H1 (cell line): ENCODE measurements at regions not wholly inside any gene's neighbourhood (a gene's known extent, or its start where the extent isn't known, plus 50 kb on each side); places are given as distances from the start of the nearest gene placed in this dataset.

ENCODE experiments used
- CTCF ChIP-seq, 3 experiments: IDR thresholded peaks; 1 replicate in 2 of 3; 2 replicates in 1 of 3; pipeline versions ENCODE4 v1.5.1 to v1.6.1; 2011; ENCODE audit warnings: low read length in 3 of 3, mild to moderate bottlenecking in 3 of 3, inconsistent platforms in 2 of 3, low read depth in 1 of 3, moderate library complexity in 1 of 3; ENCODE audit not compliant: insufficient read depth in 1 of 3; ENCODE audit errors: control extremely low read depth in 1 of 3
- SP2 ChIP-seq: IDR thresholded peaks from 2 replicates; pipeline ENCODE4 v1.6.1; 2012; ENCODE audit warnings: mild to moderate bottlenecking, low read length, inconsistent platforms
- TF ChIP-seq, protein P1 (sequence below): fragments of 300-600 bp; sonication (generic); IDR thresholded peaks from 2 replicates; pipeline ENCODE4 v1.7.1; 2012; ENCODE audit warnings: low read length, moderate library complexity, mild to moderate bottlenecking, inconsistent platforms; ENCODE audit not compliant: insufficient replicate concordance

- TF ChIP-seq, protein P1, sequence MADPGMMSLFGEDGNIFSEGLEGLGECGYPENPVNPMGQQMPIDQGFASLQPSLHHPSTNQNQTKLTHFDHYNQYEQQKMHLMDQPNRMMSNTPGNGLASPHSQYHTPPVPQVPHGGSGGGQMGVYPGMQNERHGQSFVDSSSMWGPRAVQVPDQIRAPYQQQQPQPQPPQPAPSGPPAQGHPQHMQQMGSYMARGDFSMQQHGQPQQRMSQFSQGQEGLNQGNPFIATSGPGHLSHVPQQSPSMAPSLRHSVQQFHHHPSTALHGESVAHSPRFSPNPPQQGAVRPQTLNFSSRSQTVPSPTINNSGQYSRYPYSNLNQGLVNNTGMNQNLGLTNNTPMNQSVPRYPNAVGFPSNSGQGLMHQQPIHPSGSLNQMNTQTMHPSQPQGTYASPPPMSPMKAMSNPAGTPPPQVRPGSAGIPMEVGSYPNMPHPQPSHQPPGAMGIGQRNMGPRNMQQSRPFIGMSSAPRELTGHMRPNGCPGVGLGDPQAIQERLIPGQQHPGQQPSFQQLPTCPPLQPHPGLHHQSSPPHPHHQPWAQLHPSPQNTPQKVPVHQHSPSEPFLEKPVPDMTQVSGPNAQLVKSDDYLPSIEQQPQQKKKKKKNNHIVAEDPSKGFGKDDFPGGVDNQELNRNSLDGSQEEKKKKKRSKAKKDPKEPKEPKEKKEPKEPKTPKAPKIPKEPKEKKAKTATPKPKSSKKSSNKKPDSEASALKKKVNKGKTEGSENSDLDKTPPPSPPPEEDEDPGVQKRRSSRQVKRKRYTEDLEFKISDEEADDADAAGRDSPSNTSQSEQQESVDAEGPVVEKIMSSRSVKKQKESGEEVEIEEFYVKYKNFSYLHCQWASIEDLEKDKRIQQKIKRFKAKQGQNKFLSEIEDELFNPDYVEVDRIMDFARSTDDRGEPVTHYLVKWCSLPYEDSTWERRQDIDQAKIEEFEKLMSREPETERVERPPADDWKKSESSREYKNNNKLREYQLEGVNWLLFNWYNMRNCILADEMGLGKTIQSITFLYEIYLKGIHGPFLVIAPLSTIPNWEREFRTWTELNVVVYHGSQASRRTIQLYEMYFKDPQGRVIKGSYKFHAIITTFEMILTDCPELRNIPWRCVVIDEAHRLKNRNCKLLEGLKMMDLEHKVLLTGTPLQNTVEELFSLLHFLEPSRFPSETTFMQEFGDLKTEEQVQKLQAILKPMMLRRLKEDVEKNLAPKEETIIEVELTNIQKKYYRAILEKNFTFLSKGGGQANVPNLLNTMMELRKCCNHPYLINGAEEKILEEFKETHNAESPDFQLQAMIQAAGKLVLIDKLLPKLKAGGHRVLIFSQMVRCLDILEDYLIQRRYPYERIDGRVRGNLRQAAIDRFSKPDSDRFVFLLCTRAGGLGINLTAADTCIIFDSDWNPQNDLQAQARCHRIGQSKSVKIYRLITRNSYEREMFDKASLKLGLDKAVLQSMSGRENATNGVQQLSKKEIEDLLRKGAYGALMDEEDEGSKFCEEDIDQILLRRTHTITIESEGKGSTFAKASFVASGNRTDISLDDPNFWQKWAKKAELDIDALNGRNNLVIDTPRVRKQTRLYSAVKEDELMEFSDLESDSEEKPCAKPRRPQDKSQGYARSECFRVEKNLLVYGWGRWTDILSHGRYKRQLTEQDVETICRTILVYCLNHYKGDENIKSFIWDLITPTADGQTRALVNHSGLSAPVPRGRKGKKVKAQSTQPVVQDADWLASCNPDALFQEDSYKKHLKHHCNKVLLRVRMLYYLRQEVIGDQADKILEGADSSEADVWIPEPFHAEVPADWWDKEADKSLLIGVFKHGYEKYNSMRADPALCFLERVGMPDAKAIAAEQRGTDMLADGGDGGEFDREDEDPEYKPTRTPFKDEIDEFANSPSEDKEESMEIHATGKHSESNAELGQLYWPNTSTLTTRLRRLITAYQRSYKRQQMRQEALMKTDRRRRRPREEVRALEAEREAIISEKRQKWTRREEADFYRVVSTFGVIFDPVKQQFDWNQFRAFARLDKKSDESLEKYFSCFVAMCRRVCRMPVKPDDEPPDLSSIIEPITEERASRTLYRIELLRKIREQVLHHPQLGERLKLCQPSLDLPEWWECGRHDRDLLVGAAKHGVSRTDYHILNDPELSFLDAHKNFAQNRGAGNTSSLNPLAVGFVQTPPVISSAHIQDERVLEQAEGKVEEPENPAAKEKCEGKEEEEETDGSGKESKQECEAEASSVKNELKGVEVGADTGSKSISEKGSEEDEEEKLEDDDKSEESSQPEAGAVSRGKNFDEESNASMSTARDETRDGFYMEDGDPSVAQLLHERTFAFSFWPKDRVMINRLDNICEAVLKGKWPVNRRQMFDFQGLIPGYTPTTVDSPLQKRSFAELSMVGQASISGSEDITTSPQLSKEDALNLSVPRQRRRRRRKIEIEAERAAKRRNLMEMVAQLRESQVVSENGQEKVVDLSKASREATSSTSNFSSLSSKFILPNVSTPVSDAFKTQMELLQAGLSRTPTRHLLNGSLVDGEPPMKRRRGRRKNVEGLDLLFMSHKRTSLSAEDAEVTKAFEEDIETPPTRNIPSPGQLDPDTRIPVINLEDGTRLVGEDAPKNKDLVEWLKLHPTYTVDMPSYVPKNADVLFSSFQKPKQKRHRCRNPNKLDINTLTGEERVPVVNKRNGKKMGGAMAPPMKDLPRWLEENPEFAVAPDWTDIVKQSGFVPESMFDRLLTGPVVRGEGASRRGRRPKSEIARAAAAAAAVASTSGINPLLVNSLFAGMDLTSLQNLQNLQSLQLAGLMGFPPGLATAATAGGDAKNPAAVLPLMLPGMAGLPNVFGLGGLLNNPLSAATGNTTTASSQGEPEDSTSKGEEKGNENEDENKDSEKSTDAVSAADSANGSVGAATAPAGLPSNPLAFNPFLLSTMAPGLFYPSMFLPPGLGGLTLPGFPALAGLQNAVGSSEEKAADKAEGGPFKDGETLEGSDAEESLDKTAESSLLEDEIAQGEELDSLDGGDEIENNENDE: no peak
- no peak for TF ChIP-seq CTCF (IDR thresholded peaks at IDR 0.05; ENCODE audit: control extremely low read depth in 1 of 3, insufficient read depth in 1 of 3, low read depth in 1 of 3, low read length in 3 of 3)
- no peak for TF ChIP-seq SP2
These were observed 68.9 kb downstream of the MTERF1 start (continued) for GRCh38 chr7:91811641-91812040.
